GM23248 (cell line): ENCODE measurements at regions not wholly inside any gene's neighbourhood (a gene's known extent, or its start where the extent isn't known, plus 50 kb on each side); places are given as distances from the start of the nearest gene placed in this dataset.

Source experiments
- DNase-seq: peaks from one replicate; pipeline ENCODE4 v3.0.0-alpha.2; 2015
- H2AFZ ChIP-seq: fragments of 200-600 bp; sonication (generic); 2 replicates; pipeline ENCODE4 v1.6.1; 2016; ENCODE audit warnings: antibody characterized with exemption
- H3F3A ChIP-seq: fragments of 200-600 bp; sonication (generic); 2 replicates; pipeline ENCODE4 v1.6.1; 2016; ENCODE audit warnings: mild to moderate bottlenecking, antibody characterized with exemption, mixed run types; ENCODE audit not compliant: insufficient read depth
- H3K27ac ChIP-seq: fragments of 200-600 bp; sonication (generic); 2 replicates; pipeline ENCODE4 v1.5.1; 2016; ENCODE audit warnings: mild to moderate bottlenecking
- H3K27me3 ChIP-seq: fragments of 200-600 bp; sonication (generic); replicated peaks from 2 replicates; pipeline ENCODE4 v1.6.1; 2016; ENCODE audit warnings: mild to moderate bottlenecking; ENCODE audit not compliant: insufficient read depth
- H3K36me3 ChIP-seq: fragments of 200-600 bp; sonication (generic); 2 replicates; pipeline ENCODE4 v1.6.1; 2016; ENCODE audit warnings: low read depth, mild to moderate bottlenecking
- H3K4me1 ChIP-seq: fragments of 200-600 bp; sonication (generic); 2 replicates; pipeline ENCODE4 v1.6.1; 2016; ENCODE audit warnings: mild to moderate bottlenecking; ENCODE audit not compliant: insufficient read depth
- H3K4me2 ChIP-seq: fragments of 200-600 bp; sonication (generic); one replicate; pipeline ENCODE4 v1.6.1; 2016; ENCODE audit warnings: mild to moderate bottlenecking; ENCODE audit not compliant: unreplicated experiment
- H3K4me3 ChIP-seq: fragments of 200-600 bp; sonication (generic); 2 replicates; pipeline ENCODE4 v1.5.1; 2016; ENCODE audit warnings: mild to moderate bottlenecking
- H3K79me2 ChIP-seq: fragments of 200-600 bp; sonication (generic); 2 replicates; pipeline ENCODE4 v1.6.1; 2016; ENCODE audit warnings: mild to moderate bottlenecking; ENCODE audit not compliant: insufficient read depth
- H3K9ac ChIP-seq: fragments of 200-600 bp; sonication (generic); 2 replicates; pipeline ENCODE4 v1.6.1; 2016; ENCODE audit warnings: mild to moderate bottlenecking
- H3K9me2 ChIP-seq: fragments of 200-600 bp; sonication (generic); 2 replicates; pipeline ENCODE4 v1.6.1; 2016; ENCODE audit warnings: mixed run types, mild to moderate bottlenecking, moderate library complexity; ENCODE audit not compliant: insufficient read depth
- H3K9me3 ChIP-seq: fragments of 200-600 bp; sonication (generic); one replicate; pipeline ENCODE4 v1.6.1; 2017; ENCODE audit warnings: low read depth
- H4K20me1 ChIP-seq: fragments of 200-600 bp; sonication (generic); 2 replicates; pipeline ENCODE4 v1.6.0; 2016; ENCODE audit not compliant: insufficient read depth
- EZH2 ChIP-seq: fragments of 200-600 bp; sonication (generic); IDR thresholded peaks from 2 replicates; pipeline ENCODE4 v1.6.1; 2018; ENCODE audit warnings: antibody characterized with exemption, mild to moderate bottlenecking; ENCODE audit not compliant: insufficient read depth, poor library complexity, severe bottlenecking
- EZH2phosphoT487 ChIP-seq: fragments of 200-600 bp; sonication (generic); IDR thresholded peaks from 2 replicates; pipeline ENCODE4 v1.6.1; 2018; ENCODE audit warnings: antibody characterized with exemption, moderate library complexity, mild to moderate bottlenecking, low read depth; ENCODE audit not compliant: insufficient read depth
- WGBS, 2 experiments: methylation state at CpG; one replicate each; pipeline ENCODE4 v1.1.6; 2015 to 2017; ENCODE audit warnings: low lambda C conversion rate in 2 of 2, low coverage in 1 of 2; ENCODE audit errors: missing lambda C conversion rate in 2 of 2; 5-methylcytosine and 5-hydroxymethylcytosine counted together
- in situ Hi-C: fragments of 300-500 bp; cut with MboI; formaldehyde crosslinking; loops from 2 replicates; pipeline ENCODE4 v1.15.0; 2020

DNA sequence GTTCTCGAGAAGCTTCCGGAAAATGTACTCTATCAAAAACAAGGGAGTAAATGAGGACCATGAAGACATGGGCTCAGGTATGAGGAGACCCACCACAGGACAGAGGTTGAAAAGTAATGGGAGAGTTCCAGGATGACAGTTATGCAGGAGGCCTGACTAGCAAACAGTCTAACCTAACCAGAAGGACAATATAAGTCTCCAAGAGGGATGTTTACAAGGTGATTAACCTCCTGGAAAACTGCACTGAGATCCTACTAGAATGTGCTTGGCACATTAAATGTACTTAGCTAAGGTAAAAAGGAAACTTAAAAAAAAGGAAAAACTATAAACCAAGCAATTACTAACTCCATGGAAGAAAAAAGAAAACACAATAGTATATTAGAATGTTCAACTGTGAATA, 258.3 kb downstream of the KLF5 start:
- no peaks in the 10 kb centered on the region for H3K9me2 ChIP-seq
- H3K27me3 ChIP-seq = no peaks in the 10 kb centered on the region
- in situ Hi-C loops = no loop called here
- H2AFZ ChIP-seq = no peak overlapping the region
- WGBS, 2 experiments = 84% methylated on average over 2 of the region's 2 CpGs
- H3F3A ChIP-seq = no peaks in the 10 kb centered on the region
- H3K4me2 ChIP-seq = no peak overlapping the region
- no peaks in the 10 kb centered on the region for H3K79me2 ChIP-seq
- no peak overlapping the region for H3K27ac ChIP-seq
- peaks cover 4% of the 10 kb centered on the region for H3K9me3 ChIP-seq
- no peak for DNase-seq
- H3K36me3 ChIP-seq = no peaks in the 10 kb centered on the region
- no peak overlapping the region for H3K9ac ChIP-seq
- TF ChIP-seq EZH2 (no peak), EZH2phosphoT487 (no peak)
- H3K4me1 ChIP-seq = no peaks in the 10 kb centered on the region
- H3K4me3 ChIP-seq = no peak overlapping the region
- H4K20me1 ChIP-seq = no peaks in the 10 kb centered on the region

DNA sequence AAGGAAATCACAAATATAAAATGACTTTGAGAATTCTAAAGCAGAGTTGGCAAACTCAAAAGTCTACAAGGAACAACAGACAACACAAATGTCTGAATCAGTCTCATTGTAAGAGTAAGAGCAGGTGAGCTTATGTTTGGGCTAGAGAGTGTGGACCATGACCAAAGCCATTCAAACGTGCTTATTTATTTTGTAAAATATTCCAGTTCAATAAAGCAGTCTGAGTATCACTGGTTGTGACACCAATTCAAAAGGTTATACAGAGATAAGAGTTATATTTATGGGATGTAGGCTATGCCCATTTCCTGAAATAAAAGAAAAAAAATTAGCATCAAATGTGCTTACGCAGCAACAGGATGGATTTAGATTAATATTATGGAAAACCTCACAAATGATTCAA, 251.6 kb downstream of the KLF5 start:
- TF ChIP-seq EZH2phosphoT487 (no peak), EZH2 (no peak)
- Histone ChIP-seq H3K4me3 (no peak overlapping the region), H3K4me2 (no peak overlapping the region), H3K9ac (no peak overlapping the region), H3K9me2 (peaks cover 2% of the 10 kb centered on the region; the same call in 1 of the 2 replicates), H4K20me1 (no peaks in the 10 kb centered on the region), H3K4me1 (no peaks in the 10 kb centered on the region), H3K9me3 (peaks cover 4% of the 10 kb centered on the region), H3K79me2 (no peaks in the 10 kb centered on the region), H3K36me3 (no peaks in the 10 kb centered on the region), H2AFZ (no peak overlapping the region), H3K27ac (no peak overlapping the region), H3F3A (no peaks in the 10 kb centered on the region), H3K27me3 (no peaks in the 10 kb centered on the region)
- in situ Hi-C loops = no loop called here
- DNase-seq = no peak
- 44 to 49% methylated on average over 2 of the region's 2 CpGs for WGBS, 2 experiments

DNA sequence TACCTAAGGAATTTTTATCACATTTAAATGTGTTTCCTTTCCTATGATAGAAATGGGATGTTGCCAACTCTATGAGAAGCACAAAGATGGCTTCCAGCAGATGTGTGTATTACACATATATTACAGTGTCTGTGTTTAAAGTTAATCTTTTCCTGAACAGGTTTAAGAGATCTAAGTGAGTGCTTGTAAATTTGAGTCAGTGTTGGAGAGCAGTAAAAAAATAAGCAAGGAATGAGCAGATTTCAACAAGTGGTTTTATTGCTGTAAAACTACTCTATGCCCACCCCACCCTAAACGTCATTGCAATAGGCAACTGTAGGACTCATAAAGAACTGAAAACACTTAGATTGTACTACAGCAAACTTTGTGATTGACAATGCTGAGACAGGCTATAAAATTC, 248.7 kb downstream of the KLF5 start:
- no peaks in the 10 kb centered on the region for H3K9me3 ChIP-seq
- H3K4me2 ChIP-seq = no peak overlapping the region
- no peak overlapping the region for H3K27ac ChIP-seq
- WGBS, 2 experiments = 4 to 13% methylated on average over 1 of the region's 1 CpG
- no peaks in the 10 kb centered on the region for H3K36me3 ChIP-seq
- H3K79me2 ChIP-seq = no peaks in the 10 kb centered on the region
- H3F3A ChIP-seq = peaks cover 11% of the 10 kb centered on the region; the same call in 1 of the 2 replicates
- H3K9ac ChIP-seq = no peak overlapping the region
- in situ Hi-C loops = no loop called here
- H3K4me1 ChIP-seq = peaks cover 8% of the 10 kb centered on the region
- peak; percentile 2 for DNase-seq
- H2AFZ ChIP-seq = 0 out of 2 replicates have a peak overlapping the region, but pooled peaks have one; percentile 30
- TF ChIP-seq EZH2 (no peak), EZH2phosphoT487 (no peak)
- no peak overlapping the region for H3K4me3 ChIP-seq
- H3K9me2 ChIP-seq = peaks cover 2% of the 10 kb centered on the region; the same call in 1 of the 2 replicates
- no peaks in the 10 kb centered on the region for H3K27me3 ChIP-seq
- no peaks in the 10 kb centered on the region for H4K20me1 ChIP-seq

DNA sequence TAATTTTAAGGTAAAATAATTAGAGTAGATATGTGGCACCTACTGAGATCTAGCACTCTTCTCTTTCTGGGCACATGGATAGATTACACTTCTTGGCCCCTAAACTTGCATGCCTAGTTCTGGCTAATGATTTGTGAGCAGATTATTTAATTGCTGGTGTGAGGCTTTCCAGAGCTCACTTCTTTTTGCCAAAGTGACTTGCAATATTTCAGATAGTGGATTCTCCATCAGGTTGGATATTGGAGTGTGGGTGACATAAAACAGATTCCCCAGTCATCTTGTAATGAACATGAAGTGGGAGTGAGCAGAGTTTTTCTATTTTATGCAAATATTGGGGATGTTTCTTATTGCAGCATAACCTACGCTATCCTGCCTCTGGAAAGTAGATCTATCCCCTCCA, 247.9 kb downstream of the KLF5 start:
- TF ChIP-seq EZH2 (no peak), EZH2phosphoT487 (no peak)
- no peaks in the 10 kb centered on the region for H3K36me3 ChIP-seq
- no peaks in the 10 kb centered on the region for H3K79me2 ChIP-seq
- H2AFZ ChIP-seq = no peak overlapping the region
- 67 to 84% methylated on average over 1 of the region's 1 CpG for WGBS, 2 experiments
- no peak overlapping the region for H3K4me2 ChIP-seq
- H4K20me1 ChIP-seq = no peaks in the 10 kb centered on the region
- in situ Hi-C loops = no loop called here
- H3K9me3 ChIP-seq = no peaks in the 10 kb centered on the region
- H3K4me1 ChIP-seq = peaks cover 8% of the 10 kb centered on the region
- peaks cover 2% of the 10 kb centered on the region; the same call in 1 of the 2 replicates for H3K9me2 ChIP-seq
- no peaks in the 10 kb centered on the region for H3K27me3 ChIP-seq
- no peak for DNase-seq
- H3F3A ChIP-seq = peaks cover 11% of the 10 kb centered on the region; the same call in 1 of the 2 replicates
- no peak overlapping the region for H3K4me3 ChIP-seq
- H3K9ac ChIP-seq = no peak overlapping the region
- H3K27ac ChIP-seq = no peak overlapping the region

GRCh38 chr13:73304442-73304841, 245.6 kb downstream of the KLF5 start:
- H3K4me3 ChIP-seq = no peak overlapping the region
- no peaks in the 10 kb centered on the region for H3K36me3 ChIP-seq
- H4K20me1 ChIP-seq = no peaks in the 10 kb centered on the region
- H2AFZ ChIP-seq = no peak overlapping the region
- H3K9me2 ChIP-seq = peaks cover 2% of the 10 kb centered on the region; the same call in 1 of the 2 replicates
- 60 to 67% methylated on average over 2 of the region's 2 CpGs for WGBS, 2 experiments
- H3K27me3 ChIP-seq = no peaks in the 10 kb centered on the region
- H3K4me1 ChIP-seq = peaks cover 8% of the 10 kb centered on the region
- peaks cover 11% of the 10 kb centered on the region; the same call in 1 of the 2 replicates for H3F3A ChIP-seq
- in situ Hi-C loops = no loop called here
- no peaks in the 10 kb centered on the region for H3K79me2 ChIP-seq
- DNase-seq = no peak
- no peak overlapping the region for H3K9ac ChIP-seq
- H3K4me2 ChIP-seq = no peak overlapping the region
- no peak overlapping the region for H3K27ac ChIP-seq
- H3K9me3 ChIP-seq = no peaks in the 10 kb centered on the region
- TF ChIP-seq EZH2 (no peak), EZH2phosphoT487 (no peak)
